Calu3 (cell line): ENCODE measurements at regions not wholly inside any gene's neighbourhood (a gene's known extent, or its start where the extent isn't known, plus 50 kb on each side); places are given as distances from the start of the nearest gene placed in this dataset.

Experiments used
- BruUV-seq: library from RNA; stranded (reverse); fragments of 400-500 nt; replicated peaks from 2 replicates; lab custom pipeline; 2021; lab: Mats Ljungman, UMichigan
- CTCF ChIA-PET: fragments of 300-600 bp; sonication (Branson Sonifier 250); formaldehyde crosslinking; loops from one replicate; lab custom pipeline; 2022; ENCODE audit warnings: antibody characterized with exemption; lab: Charles Lee
- DNase-seq: peaks from one replicate; pipeline ENCODE4 v3.0.0; 2022
- H3K27ac Mint-ChIP-seq: one replicate; pipeline ENCODE4 v1.8.0; 2022; ENCODE audit warnings: mixed read lengths; ENCODE audit not compliant: unreplicated experiment
- H3K27me3 Mint-ChIP-seq: one replicate; pipeline ENCODE4 v1.8.0; 2022; ENCODE audit warnings: mixed read lengths; ENCODE audit not compliant: unreplicated experiment
- H3K36me3 Mint-ChIP-seq: one replicate; pipeline ENCODE4 v1.8.0; 2022; ENCODE audit warnings: mild to moderate bottlenecking, moderate library complexity, mixed read lengths; ENCODE audit not compliant: insufficient read depth, unreplicated experiment
- H3K4me1 Mint-ChIP-seq: one replicate; pipeline ENCODE4 v1.8.0; 2022; ENCODE audit warnings: mild to moderate bottlenecking, low read depth, mixed read lengths; ENCODE audit not compliant: unreplicated experiment
- H3K4me3 Mint-ChIP-seq: one replicate; pipeline ENCODE4 v1.8.0; 2022; ENCODE audit warnings: mild to moderate bottlenecking, low read depth, moderate library complexity, mixed read lengths; ENCODE audit not compliant: unreplicated experiment
- H3K9me3 Mint-ChIP-seq: one replicate; pipeline ENCODE4 v1.8.0; 2022; ENCODE audit warnings: low read depth, mixed read lengths; ENCODE audit not compliant: unreplicated experiment
- intact Hi-C: fragments of 100-400 bp; cut with micrococcal nuclease; formaldehyde crosslinking; loops from one replicate; pipeline ENCODE4 v1.10.0; 2022; ENCODE audit not compliant: unreplicated experiment
- TF ChIP-seq, protein P1 (sequence below): fragments of 200-600 bp; IDR thresholded peaks from one replicate; pipeline ENCODE4 v1.8.0; 2022; ENCODE audit warnings: antibody characterized with exemption; ENCODE audit not compliant: unreplicated experiment

DNA sequence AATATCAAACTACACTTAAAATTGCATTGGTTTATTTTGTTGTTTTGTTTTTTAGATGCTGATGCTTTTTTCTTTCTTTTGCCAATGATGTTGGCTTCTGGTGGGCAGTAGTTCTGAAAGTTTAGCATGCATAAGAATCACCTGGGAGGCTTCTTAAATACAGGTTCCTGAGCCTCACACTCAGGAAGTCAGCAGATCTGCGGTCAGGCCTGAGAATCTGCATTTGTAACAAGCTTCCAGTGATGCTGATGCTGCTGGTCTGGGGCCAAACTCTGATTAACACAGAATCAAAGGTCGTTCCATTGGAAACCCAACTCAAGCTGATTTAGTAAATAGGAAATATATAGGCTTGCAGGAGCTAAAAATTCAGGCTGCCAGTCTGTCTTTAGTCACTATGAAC, 412.9 kb upstream of the SPTLC3 start:
- TF ChIP-seq, protein P1, sequence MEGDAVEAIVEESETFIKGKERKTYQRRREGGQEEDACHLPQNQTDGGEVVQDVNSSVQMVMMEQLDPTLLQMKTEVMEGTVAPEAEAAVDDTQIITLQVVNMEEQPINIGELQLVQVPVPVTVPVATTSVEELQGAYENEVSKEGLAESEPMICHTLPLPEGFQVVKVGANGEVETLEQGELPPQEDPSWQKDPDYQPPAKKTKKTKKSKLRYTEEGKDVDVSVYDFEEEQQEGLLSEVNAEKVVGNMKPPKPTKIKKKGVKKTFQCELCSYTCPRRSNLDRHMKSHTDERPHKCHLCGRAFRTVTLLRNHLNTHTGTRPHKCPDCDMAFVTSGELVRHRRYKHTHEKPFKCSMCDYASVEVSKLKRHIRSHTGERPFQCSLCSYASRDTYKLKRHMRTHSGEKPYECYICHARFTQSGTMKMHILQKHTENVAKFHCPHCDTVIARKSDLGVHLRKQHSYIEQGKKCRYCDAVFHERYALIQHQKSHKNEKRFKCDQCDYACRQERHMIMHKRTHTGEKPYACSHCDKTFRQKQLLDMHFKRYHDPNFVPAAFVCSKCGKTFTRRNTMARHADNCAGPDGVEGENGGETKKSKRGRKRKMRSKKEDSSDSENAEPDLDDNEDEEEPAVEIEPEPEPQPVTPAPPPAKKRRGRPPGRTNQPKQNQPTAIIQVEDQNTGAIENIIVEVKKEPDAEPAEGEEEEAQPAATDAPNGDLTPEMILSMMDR, result no peak
- CTCF ChIA-PET, result no interaction called here
- H3K27me3 Mint-ChIP-seq, result no peaks in the 10 kb centered on the region
- H3K9me3 Mint-ChIP-seq, result no peaks in the 10 kb centered on the region
- no peaks in the 10 kb centered on the region for H3K36me3 Mint-ChIP-seq
- no peak overlapping the region for H3K27ac Mint-ChIP-seq
- DNase-seq, result no peak
- intact Hi-C loops, result no loop called here
- no peaks in the 10 kb centered on the region for H3K4me1 Mint-ChIP-seq
- no peak overlapping the region for H3K4me3 Mint-ChIP-seq
- no TSS peak for BruUV-seq

DNA sequence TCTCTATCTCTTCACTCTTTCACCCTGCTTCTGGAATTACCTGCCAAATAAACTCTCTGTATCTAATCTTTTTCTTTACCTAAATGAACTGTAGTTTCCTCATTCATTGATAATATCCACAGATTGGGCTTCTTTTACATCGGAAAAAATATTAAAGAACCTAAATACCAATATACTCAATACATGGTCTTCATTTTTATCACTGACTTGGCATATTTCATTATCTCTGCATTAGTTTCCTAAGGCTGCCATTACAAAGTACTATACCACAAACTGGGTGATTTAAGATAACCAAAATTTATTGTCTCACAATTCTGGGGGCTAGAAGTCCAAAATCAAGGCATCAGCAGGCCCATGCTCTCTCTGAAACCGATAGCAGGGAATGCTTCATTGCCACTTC, 411.9 kb upstream of the SPTLC3 start:
- no TSS peak for BruUV-seq
- Mint-ChIP-seq H3K4me3 (no peak overlapping the region), H3K4me1 (no peaks in the 10 kb centered on the region), H3K27me3 (no peaks in the 10 kb centered on the region), H3K9me3 (no peaks in the 10 kb centered on the region), H3K36me3 (no peaks in the 10 kb centered on the region), H3K27ac (no peak overlapping the region)
- CTCF ChIA-PET, result no interaction called here
- DNase-seq, result no peak
- TF ChIP-seq, protein P1, result no peak
- intact Hi-C loops, result no loop called here

DNA sequence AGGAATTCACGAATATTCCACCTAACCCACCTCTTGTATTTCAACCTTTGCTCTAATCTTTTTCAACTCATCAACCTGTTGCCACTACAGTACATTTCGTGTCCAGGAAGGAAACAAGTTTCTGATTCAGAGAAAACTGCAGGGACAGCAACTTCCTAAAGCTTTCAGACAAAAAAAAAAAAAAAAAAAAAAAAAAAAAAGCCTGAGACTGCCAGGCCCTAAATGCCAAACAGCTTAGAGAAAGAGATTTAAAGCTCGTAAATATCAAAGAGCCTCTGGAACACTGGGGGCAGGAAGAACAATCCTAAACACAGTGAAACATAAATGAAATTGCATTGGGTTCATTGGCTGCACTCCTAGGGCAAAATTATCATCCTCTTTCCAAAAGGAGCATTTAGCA, 411.2 kb upstream of the SPTLC3 start:
- Mint-ChIP-seq H3K27me3 (no peaks in the 10 kb centered on the region), H3K9me3 (no peaks in the 10 kb centered on the region), H3K36me3 (no peaks in the 10 kb centered on the region), H3K27ac (no peak overlapping the region), H3K4me1 (no peaks in the 10 kb centered on the region), H3K4me3 (no peak overlapping the region)
- CTCF ChIA-PET, result interaction anchor here (0.6 kb wide), 2 partner anchors 191 to 1974 kb away, joined by 3 to 11 read pairs; no protein-coding TSS in a partner anchor
- no peak for DNase-seq
- TF ChIP-seq, protein P1, result no peak
- intact Hi-C loops, result no loop called here
- no TSS peak for BruUV-seq

DNA sequence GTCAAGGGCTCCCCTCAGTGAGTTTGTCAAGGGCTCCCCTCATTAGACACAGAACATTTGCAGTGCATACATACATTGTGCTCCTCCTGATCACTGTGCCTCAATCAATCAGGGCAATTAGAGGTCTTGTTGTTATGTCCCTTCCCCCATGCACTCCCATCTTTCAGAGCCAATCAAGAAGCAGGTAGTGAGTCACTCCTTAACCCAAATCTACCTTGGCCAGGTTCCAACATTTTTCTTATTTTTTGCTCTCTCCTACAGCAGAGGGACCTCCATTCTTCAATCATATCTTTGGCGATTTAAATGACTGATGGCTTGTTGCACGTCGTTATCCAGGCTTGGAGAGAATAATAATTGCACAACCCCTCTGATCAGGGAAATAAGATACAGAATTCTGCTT, 409.9 kb upstream of the SPTLC3 start:
- TF ChIP-seq, protein P1, result no peak
- Mint-ChIP-seq H3K9me3 (no peaks in the 10 kb centered on the region), H3K27ac (no peak overlapping the region), H3K4me3 (no peak overlapping the region), H3K27me3 (no peaks in the 10 kb centered on the region), H3K4me1 (no peaks in the 10 kb centered on the region), H3K36me3 (no peaks in the 10 kb centered on the region)
- CTCF ChIA-PET, result interaction anchor here (0.6 kb wide), 1 partner anchor 18 kb away, joined by 5 read pairs; no protein-coding TSS in a partner anchor
- no TSS peak for BruUV-seq
- intact Hi-C loops, result no loop called here
- DNase-seq, result no peak
